Mammary epithelial cell (primary cell): ENCODE measurements at regions not wholly inside any gene's neighbourhood (a gene's known extent, or its start where the extent isn't known, plus 50 kb on each side); places are given as distances from the start of the nearest gene placed in this dataset.

Source experiments
- EZH2 ChIP-seq: IDR thresholded peaks from 2 replicates; pipeline ENCODE4 v1.6.1; 2012; ENCODE audit warnings: low read length, inconsistent platforms, borderline replicate concordance
- TF ChIP-seq, protein P1 (sequence below), 2 donors: IDR thresholded peaks in 1 of 2; conservative IDR thresholded peaks in 1 of 2; 2 replicates each; pipeline ENCODE4 v1.5.1; 2011 to 2012; ENCODE audit warnings: inconsistent platforms in 2 of 2, low read length in 2 of 2, mild to moderate bottlenecking in 2 of 2, control low read depth in 1 of 2, low read depth in 1 of 2; ENCODE audit not compliant: insufficient read depth in 1 of 2; ENCODE audit errors: extremely low read depth in 1 of 2

- TF ChIP-seq, protein P1, sequence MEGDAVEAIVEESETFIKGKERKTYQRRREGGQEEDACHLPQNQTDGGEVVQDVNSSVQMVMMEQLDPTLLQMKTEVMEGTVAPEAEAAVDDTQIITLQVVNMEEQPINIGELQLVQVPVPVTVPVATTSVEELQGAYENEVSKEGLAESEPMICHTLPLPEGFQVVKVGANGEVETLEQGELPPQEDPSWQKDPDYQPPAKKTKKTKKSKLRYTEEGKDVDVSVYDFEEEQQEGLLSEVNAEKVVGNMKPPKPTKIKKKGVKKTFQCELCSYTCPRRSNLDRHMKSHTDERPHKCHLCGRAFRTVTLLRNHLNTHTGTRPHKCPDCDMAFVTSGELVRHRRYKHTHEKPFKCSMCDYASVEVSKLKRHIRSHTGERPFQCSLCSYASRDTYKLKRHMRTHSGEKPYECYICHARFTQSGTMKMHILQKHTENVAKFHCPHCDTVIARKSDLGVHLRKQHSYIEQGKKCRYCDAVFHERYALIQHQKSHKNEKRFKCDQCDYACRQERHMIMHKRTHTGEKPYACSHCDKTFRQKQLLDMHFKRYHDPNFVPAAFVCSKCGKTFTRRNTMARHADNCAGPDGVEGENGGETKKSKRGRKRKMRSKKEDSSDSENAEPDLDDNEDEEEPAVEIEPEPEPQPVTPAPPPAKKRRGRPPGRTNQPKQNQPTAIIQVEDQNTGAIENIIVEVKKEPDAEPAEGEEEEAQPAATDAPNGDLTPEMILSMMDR (conservative IDR thresholded peaks at IDR 0.05 in 1 of 2, IDR thresholded peaks at IDR 0.05 in 1 of 2; ENCODE audit: extremely low read depth in 1 of 2, insufficient read depth in 1 of 2, low read depth in 1 of 2, low read length in 2 of 2): no peak
- no peak for TF ChIP-seq EZH2
These were observed 667.3 kb downstream of the NPHP4 start for GRCh38 chr1:5324883-5325282.
